ENCODE measurements at regions not wholly inside any gene's neighbourhood (a gene's known extent, or its start where the extent isn't known, plus 50 kb on each side); places are given as distances from the start of the nearest gene placed in this dataset.

DNA sequence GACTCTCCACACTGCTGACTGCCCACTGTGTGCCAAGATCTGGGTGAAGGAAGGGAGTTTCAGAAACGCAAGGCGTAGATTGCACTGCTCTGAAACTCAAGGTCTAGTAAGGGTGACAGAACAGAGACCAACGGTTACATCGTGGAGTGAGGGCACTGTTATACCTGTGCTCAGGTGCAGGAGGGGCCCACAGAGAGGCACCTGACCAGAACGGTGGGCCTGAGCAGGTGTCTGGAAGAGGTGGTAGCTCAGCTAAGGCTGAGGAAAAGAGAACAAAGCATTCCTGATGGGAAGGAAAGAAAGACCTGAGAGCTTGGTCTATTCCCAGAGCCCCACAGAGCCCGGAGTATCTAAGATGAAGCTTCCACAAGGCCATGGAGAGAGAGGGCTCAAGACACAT is 267.2 kb downstream of the MED10 start:
- Histone ChIP-seq H3K27ac (replicated peaks) (no peak overlapping the region), H3K4me3 (replicated peaks; ENCODE audit: insufficient read depth, low read length) (no peak overlapping the region), H3K27me3 (ENCODE audit: insufficient read depth, poor library complexity, severe bottlenecking) (no peaks in the 10 kb centered on the region)
- no peak for DNase-seq (ENCODE audit: low read depth in 1 of 2, low spot score in 1 of 2)
- TF ChIP-seq POLR2AphosphoS5 (IDR thresholded peaks at IDR 0.05; ENCODE audit: low read depth): no peak
- TF ChIP-seq, protein P1, sequence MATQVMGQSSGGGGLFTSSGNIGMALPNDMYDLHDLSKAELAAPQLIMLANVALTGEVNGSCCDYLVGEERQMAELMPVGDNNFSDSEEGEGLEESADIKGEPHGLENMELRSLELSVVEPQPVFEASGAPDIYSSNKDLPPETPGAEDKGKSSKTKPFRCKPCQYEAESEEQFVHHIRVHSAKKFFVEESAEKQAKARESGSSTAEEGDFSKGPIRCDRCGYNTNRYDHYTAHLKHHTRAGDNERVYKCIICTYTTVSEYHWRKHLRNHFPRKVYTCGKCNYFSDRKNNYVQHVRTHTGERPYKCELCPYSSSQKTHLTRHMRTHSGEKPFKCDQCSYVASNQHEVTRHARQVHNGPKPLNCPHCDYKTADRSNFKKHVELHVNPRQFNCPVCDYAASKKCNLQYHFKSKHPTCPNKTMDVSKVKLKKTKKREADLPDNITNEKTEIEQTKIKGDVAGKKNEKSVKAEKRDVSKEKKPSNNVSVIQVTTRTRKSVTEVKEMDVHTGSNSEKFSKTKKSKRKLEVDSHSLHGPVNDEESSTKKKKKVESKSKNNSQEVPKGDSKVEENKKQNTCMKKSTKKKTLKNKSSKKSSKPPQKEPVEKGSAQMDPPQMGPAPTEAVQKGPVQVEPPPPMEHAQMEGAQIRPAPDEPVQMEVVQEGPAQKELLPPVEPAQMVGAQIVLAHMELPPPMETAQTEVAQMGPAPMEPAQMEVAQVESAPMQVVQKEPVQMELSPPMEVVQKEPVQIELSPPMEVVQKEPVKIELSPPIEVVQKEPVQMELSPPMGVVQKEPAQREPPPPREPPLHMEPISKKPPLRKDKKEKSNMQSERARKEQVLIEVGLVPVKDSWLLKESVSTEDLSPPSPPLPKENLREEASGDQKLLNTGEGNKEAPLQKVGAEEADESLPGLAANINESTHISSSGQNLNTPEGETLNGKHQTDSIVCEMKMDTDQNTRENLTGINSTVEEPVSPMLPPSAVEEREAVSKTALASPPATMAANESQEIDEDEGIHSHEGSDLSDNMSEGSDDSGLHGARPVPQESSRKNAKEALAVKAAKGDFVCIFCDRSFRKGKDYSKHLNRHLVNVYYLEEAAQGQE (IDR thresholded peaks at IDR 0.05; ENCODE audit: insufficient replicate concordance, low read depth): no peak
- no peak for TF ChIP-seq GABPA (IDR thresholded peaks at IDR 0.05; ENCODE audit: low read depth)
- TF ChIP-seq SPI1 (IDR thresholded peaks at IDR 0.05; ENCODE audit: borderline replicate concordance, low read depth): no peak
- TF ChIP-seq, protein P2, sequence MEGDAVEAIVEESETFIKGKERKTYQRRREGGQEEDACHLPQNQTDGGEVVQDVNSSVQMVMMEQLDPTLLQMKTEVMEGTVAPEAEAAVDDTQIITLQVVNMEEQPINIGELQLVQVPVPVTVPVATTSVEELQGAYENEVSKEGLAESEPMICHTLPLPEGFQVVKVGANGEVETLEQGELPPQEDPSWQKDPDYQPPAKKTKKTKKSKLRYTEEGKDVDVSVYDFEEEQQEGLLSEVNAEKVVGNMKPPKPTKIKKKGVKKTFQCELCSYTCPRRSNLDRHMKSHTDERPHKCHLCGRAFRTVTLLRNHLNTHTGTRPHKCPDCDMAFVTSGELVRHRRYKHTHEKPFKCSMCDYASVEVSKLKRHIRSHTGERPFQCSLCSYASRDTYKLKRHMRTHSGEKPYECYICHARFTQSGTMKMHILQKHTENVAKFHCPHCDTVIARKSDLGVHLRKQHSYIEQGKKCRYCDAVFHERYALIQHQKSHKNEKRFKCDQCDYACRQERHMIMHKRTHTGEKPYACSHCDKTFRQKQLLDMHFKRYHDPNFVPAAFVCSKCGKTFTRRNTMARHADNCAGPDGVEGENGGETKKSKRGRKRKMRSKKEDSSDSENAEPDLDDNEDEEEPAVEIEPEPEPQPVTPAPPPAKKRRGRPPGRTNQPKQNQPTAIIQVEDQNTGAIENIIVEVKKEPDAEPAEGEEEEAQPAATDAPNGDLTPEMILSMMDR (IDR thresholded peaks at IDR 0.05; ENCODE audit: insufficient read depth, low read length): no peak

DNA sequence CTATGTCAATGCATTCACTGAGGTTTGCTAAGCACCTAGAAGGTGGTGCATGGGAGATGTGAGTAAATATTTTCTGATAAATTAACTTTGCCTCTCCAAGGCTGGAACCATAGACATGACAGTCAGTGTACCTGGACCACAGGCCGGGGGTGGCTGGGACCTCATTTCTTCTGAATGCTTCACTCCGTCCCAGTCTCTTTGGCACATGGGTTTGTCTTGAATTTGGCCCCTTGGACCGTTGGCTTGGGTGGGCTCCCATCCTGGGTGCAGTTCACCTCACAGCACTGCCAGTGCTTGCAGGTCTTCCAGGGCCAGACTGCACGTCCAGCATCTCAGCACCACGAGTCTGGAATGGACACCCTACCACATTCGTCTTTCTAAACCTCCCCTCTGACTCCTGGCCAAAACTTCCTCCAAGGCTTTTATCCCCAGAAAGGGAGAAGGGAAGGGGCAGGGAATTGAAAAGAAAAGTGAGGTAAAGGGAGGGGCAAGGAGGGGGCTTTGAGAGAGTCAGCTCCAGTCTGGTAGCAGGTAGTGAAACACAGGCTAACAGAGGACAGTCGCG is 267.8 kb downstream of the MED10 start:
- Histone ChIP-seq H3K4me3 (replicated peaks; ENCODE audit: insufficient read depth, low read length) (no peak overlapping the region), H3K27me3 (ENCODE audit: insufficient read depth, poor library complexity, severe bottlenecking) (no peaks in the 10 kb centered on the region), H3K27ac (replicated peaks) (no peak overlapping the region)
- no peak for DNase-seq (ENCODE audit: low read depth in 1 of 2, low spot score in 1 of 2)
- no peak for TF ChIP-seq POLR2AphosphoS5 (IDR thresholded peaks at IDR 0.05; ENCODE audit: low read depth)
- TF ChIP-seq, protein P2 (IDR thresholded peaks at IDR 0.05; ENCODE audit: insufficient read depth, low read length): no peak
- TF ChIP-seq SPI1 (IDR thresholded peaks at IDR 0.05; ENCODE audit: borderline replicate concordance, low read depth): no peak
- TF ChIP-seq, protein P1 (IDR thresholded peaks at IDR 0.05; ENCODE audit: insufficient replicate concordance, low read depth): no peak
- TF ChIP-seq GABPA (IDR thresholded peaks at IDR 0.05; ENCODE audit: low read depth): no peak

DNA sequence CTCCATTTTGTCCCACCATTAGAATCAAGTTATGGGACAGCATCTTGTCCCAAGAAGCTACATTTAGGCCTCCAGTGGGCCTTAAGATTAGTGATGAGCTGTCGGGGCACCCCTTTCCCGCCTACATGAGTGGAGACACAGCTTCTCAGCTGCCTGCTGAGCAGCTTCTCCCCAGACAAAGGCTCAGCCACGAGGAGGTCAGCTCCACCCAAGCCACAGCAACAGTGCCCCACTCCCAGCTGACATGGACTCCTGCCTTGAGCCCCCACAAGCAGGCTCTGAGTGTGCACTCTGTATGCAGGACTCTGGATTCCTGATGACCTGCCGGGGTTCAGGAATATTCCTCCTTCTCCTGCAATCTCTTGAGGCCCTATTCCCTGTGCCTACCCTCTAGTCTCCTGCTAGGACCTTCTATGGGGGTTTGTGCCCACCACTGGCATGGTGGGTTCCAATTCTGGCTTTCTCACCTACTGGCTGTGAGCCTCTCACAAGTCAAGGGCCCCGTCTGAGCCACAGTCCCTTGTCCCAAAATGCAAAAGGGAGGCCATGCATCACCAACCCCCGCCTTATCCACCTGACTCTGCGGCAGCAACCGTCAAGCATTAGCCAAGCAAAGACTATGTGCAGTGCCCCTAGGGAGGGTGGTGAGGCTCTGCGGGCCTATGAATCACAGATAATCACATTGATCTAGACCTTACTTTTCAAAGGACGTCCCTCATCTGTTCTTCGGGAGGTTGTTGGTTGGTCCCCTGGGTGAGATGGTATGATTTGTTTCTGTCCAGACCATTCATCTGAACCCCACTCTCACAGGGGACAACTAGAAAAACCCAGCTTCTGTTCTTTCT is 269.1 kb downstream of the MED10 start:
- no peak for DNase-seq (ENCODE audit: low read depth in 1 of 2, low spot score in 1 of 2)
- no peak for TF ChIP-seq POLR2AphosphoS5 (IDR thresholded peaks at IDR 0.05; ENCODE audit: low read depth)
- TF ChIP-seq, protein P1 (IDR thresholded peaks at IDR 0.05; ENCODE audit: insufficient replicate concordance, low read depth): no peak
- TF ChIP-seq, protein P2 (IDR thresholded peaks at IDR 0.05; ENCODE audit: insufficient read depth, low read length): no peak
- no peak for TF ChIP-seq SPI1 (IDR thresholded peaks at IDR 0.05; ENCODE audit: borderline replicate concordance, low read depth)
- no peak for TF ChIP-seq GABPA (IDR thresholded peaks at IDR 0.05; ENCODE audit: low read depth)
- Histone ChIP-seq H3K27me3 (ENCODE audit: insufficient read depth, poor library complexity, severe bottlenecking) (no peaks in the 10 kb centered on the region), H3K4me3 (replicated peaks; ENCODE audit: insufficient read depth, low read length) (no peak overlapping the region), H3K27ac (replicated peaks) (no peak overlapping the region)

Measured in HL-60 (cell line).